ENCODE measurements at regions not wholly inside any gene's neighbourhood (a gene's known extent, or its start where the extent isn't known, plus 50 kb on each side); places are given as distances from the start of the nearest gene placed in this dataset.

GRCh38 chr11:112522536-112522935 is 261.9 kb upstream of the PLET1 start:
- Histone ChIP-seq H3K4me2 (ENCODE audit: low read length) (no peak overlapping the region), H3K9me2 (ENCODE audit: insufficient read depth) (no peaks in the 10 kb centered on the region), H3K27ac (ENCODE audit: low read depth, low read length) (no peak overlapping the region), H3K36me3 (ENCODE audit: control insufficient read depth in 1 of 2, insufficient read depth in 2 of 2, low read length in 2 of 2) (no peaks in the 10 kb centered on the region), H3K4me3 (replicated peaks in 1 of 2; ENCODE audit: low read depth in 1 of 2, low read length in 2 of 2) (no peak overlapping the region), H3K27me3 (ENCODE audit: insufficient read depth, low read length) (peaks cover 44% of the 10 kb centered on the region), H3K9ac (ENCODE audit: low read length) (no peak overlapping the region), H4K20me1 (ENCODE audit: insufficient read depth) (no peaks in the 10 kb centered on the region), H2AFZ (ENCODE audit: low read depth, low read length, poor library complexity, severe bottlenecking) (no peak overlapping the region), H3K79me2 (ENCODE audit: insufficient read depth, low read length) (no peaks in the 10 kb centered on the region), H3K9me3 (ENCODE audit: control insufficient read depth in 1 of 2, insufficient read depth in 1 of 2, low read depth in 1 of 2, low read length in 2 of 2) (no peaks in the 10 kb centered on the region), H3K4me1 (ENCODE audit: control insufficient read depth in 1 of 2, insufficient read depth in 2 of 2, low read length in 2 of 2) (no peaks in the 10 kb centered on the region)
- DNase-seq (ENCODE audit: low read depth, low spot score): no peak
- RAD21 ChIA-PET (ENCODE audit: low non-redundant PET in 1 of 2, low total read pairs in 2 of 2, uncharacterized antibody in 2 of 2, unreplicated experiment in 2 of 2): no interaction called here
- ATAC-seq: no peak
- POLR2A ChIA-PET: no interaction called here
- intact Hi-C loops (cut with micrococcal nuclease): no loop called here
- TF ChIP-seq POLR2AphosphoS5 (IDR thresholded peaks at IDR 0.05; ENCODE audit: low read depth, low read length) (no peak), FOSL1 (IDR thresholded peaks at IDR 0.05; ENCODE audit: low read depth) (no peak), SRF (IDR thresholded peaks at IDR 0.05; ENCODE audit: low read depth) (no peak), TCF7L2 (IDR thresholded peaks at IDR 0.05; ENCODE audit: borderline replicate concordance, extremely low read depth, insufficient read depth, insufficient read length) (no peak), SIN3A (IDR thresholded peaks at IDR 0.05; ENCODE audit: low read depth) (no peak), EZH2phosphoT487 (IDR thresholded peaks at IDR 0.05; ENCODE audit: borderline replicate concordance) (no peak), ZFX (IDR thresholded peaks at IDR 0.05) (no peak), YY1 (IDR thresholded peaks at IDR 0.05; ENCODE audit: extremely low read depth, insufficient replicate concordance, low read depth, low read length) (no peak), POLR2A (IDR thresholded peaks at IDR 0.05; ENCODE audit: borderline replicate concordance, extremely low read depth, insufficient read depth, insufficient read length) (no peak), CEBPB (IDR thresholded peaks at IDR 0.05; ENCODE audit: low read depth) (no peak), REST (IDR thresholded peaks at IDR 0.05; ENCODE audit: low read depth) (no peak), EGR1 (IDR thresholded peaks at IDR 0.05; ENCODE audit: low read depth) (no peak), CBX3 (IDR thresholded peaks at IDR 0.05; ENCODE audit: low read depth) (no peak), MAX (IDR thresholded peaks at IDR 0.05) (no peak), SP1 (IDR thresholded peaks at IDR 0.05; ENCODE audit: low read depth) (no peak), CTCF (IDR thresholded peaks at IDR 0.05 in 2 of 3, conservative IDR thresholded peaks at IDR 0.05 in 1 of 3; ENCODE audit: borderline replicate concordance in 1 of 3, insufficient read depth in 1 of 3, low read depth in 2 of 3, low read length in 2 of 3) (no peak), EZH2 (IDR thresholded peaks at IDR 0.05) (no peak), ZNF274 (IDR thresholded peaks at IDR 0.05; ENCODE audit: low read depth, low read length) (no peak), ELF1 (IDR thresholded peaks at IDR 0.05; ENCODE audit: borderline replicate concordance, low read depth) (no peak), RAD21 (IDR thresholded peaks at IDR 0.05; ENCODE audit: low read depth) (no peak)
- BruUV-seq (replicated peaks): no TSS peak
- CTCF ChIA-PET: no interaction called here

All from HCT116 (cell line).